CD4-positive, alpha-beta T cell (primary cell): ENCODE measurements at regions not wholly inside any gene's neighbourhood (a gene's known extent, or its start where the extent isn't known, plus 50 kb on each side); places are given as distances from the start of the nearest gene placed in this dataset.
"Not testable (repeated sequence)": the region's sequence is repeated elsewhere in the genome, so short reads cannot be mapped to it uniquely, and the experiment has no call there.

ENCODE experiments used
- ATAC-seq: fragments of 200-7000 bp; cut with Tn5 transposase; one replicate; pipeline ENCODE4 v1.10.0; 2022; ENCODE audit warnings: mild to moderate bottlenecking; ENCODE audit not compliant: poor library complexity
- CTCF ChIA-PET: fragments of 350-600 bp; sonication (Branson Sonifier 250); formaldehyde crosslinking; loops from one replicate; lab custom pipeline; 2021; ENCODE audit warnings: antibody characterized with exemption, inconsistent platforms; lab: Charles Lee
- POLR2A ChIA-PET: fragments of 350-600 bp; sonication (Branson Sonifier 250); formaldehyde crosslinking; loops from one replicate; lab custom pipeline; 2021; ENCODE audit warnings: antibody characterized with exemption, inconsistent platforms; lab: Charles Lee
- DNase-seq, 14 experiments: peaks; one replicate each; pipeline ENCODE4 v3.0.0-alpha.2; 2013 to 2020; ENCODE audit warnings: mixed read lengths in 2 of 14
- H3K27ac ChIP-seq, 2 donors: one replicate each; pipeline versions ENCODE4 v1.5.1 to v1.7.0; 2013; ENCODE audit warnings: low read length in 2 of 2, low read depth in 1 of 2, mild to moderate bottlenecking in 1 of 2
- H3K27me3 ChIP-seq, 2 experiments: 1 replicate in 1 of 2; 2 replicates in 1 of 2; pipeline versions ENCODE4 v1.6.1 to v1.7.0; 2013; ENCODE audit warnings: low read length in 2 of 2, control low read depth in 1 of 2, mild to moderate bottlenecking in 1 of 2, moderate library complexity in 1 of 2; ENCODE audit not compliant: insufficient read depth in 2 of 2, control insufficient read depth in 1 of 2
- H3K36me3 ChIP-seq: one replicate; pipeline ENCODE4 v1.6.1; 2013; ENCODE audit warnings: low read length, control low read depth; ENCODE audit not compliant: insufficient read depth
- H3K4me1 ChIP-seq: one replicate; pipeline ENCODE4 v1.6.1; 2013; ENCODE audit warnings: low read length, control low read depth; ENCODE audit not compliant: insufficient read depth
- H3K4me3 ChIP-seq: one replicate; pipeline ENCODE4 v1.5.1; 2013; ENCODE audit warnings: mild to moderate bottlenecking, low read length, moderate library complexity
- H3K9me3 ChIP-seq, 2 experiments: 1 replicate in 1 of 2; 2 replicates in 1 of 2; pipeline versions ENCODE4 v1.6.1 to v1.7.0; 2013; ENCODE audit warnings: low read length in 2 of 2, mild to moderate bottlenecking in 2 of 2, control low read depth in 1 of 2, moderate library complexity in 1 of 2; ENCODE audit not compliant: control insufficient read depth in 1 of 2, insufficient read depth in 1 of 2
- H3K27ac Mint-ChIP-seq: one replicate; pipeline ENCODE4 v1.8.0; 2020; ENCODE audit warnings: mixed read lengths
- H3K27me3 Mint-ChIP-seq: one replicate; pipeline ENCODE4 v1.8.0; 2021; ENCODE audit warnings: mixed read lengths
- H3K36me3 Mint-ChIP-seq: one replicate; pipeline ENCODE4 v1.8.0; 2021; ENCODE audit warnings: low read depth, mixed read lengths
- H3K4me1 Mint-ChIP-seq: one replicate; pipeline ENCODE4 v1.8.0; 2021; ENCODE audit warnings: low read depth, mixed read lengths
- H3K4me3 Mint-ChIP-seq: one replicate; pipeline ENCODE4 v1.8.0; 2020; ENCODE audit warnings: mild to moderate bottlenecking, mixed read lengths
- H3K9me3 Mint-ChIP-seq: one replicate; pipeline ENCODE4 v1.8.0; 2020; ENCODE audit warnings: mixed read lengths
- intact Hi-C, 2 experiments: fragments of 100-400 bp; cut with DNase I in 1 of 2; cut with micrococcal nuclease in 1 of 2; formaldehyde crosslinking; loops; one replicate each; pipeline versions ENCODE4 v1.15.1 to v1.9.0; 2023 to 2025; cut with DNase I, micrococcal nuclease
- TF ChIP-seq, protein P1 (sequence below): fragments of 200-600 bp; IDR thresholded peaks from one replicate; pipeline ENCODE4 v1.8.0; 2022; ENCODE audit warnings: antibody characterized with exemption, mild to moderate bottlenecking

DNA sequence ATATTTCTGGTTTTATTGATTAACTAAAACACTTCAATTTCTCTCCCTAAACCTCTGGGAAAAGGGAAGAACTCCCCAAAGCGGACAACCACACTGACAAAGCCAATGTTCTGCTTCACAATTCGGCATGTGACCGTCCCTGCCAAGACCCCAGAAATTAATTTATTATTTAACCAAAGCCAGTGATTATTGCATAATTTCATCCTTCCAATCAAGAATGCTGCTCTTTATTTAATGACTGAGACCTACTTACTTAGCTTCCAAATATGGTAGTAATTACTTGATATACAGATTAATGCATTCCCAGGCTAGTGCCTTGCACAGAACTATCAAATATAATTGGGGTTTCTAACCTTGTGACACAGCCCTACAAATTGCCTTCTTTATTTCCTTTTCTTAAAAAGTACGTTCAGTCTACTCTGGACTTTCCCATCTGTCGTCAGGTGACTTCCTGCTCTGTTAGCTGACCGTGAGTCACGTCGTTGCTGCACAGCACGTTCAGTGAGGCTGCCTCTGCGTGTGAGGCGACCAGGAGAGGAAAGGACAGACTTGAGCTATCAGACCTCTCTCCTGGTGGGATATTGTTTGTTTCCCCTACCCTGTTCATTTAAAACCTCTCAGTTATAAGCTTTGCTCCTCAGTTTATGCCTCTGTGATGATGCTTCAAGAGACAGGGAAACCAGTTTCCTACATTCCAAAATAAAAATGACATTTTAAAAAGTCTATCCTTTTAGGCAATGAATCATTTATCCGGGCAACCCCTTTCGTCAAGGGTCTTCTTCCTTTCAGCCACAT lies 55.7 kb upstream of the TNFAIP3 start:
- DNase-seq (peak; percentile 55 to 97 (median 68)), ATAC-seq (peak; percentile 95)
- Histone ChIP-seq H3K27ac (peak overlapping the region; percentile 62 to 83), H3K9me3 (no peaks in the 10 kb centered on the region), H3K27me3 (no peaks in the 10 kb centered on the region), H3K36me3 (no peaks in the 10 kb centered on the region), H3K4me1 (peaks cover 26% of the 10 kb centered on the region), H3K4me3 (peak overlapping the region; percentile 5)
- Mint-ChIP-seq H3K9me3 (no peaks in the 10 kb centered on the region), H3K4me1 (peaks cover 49% of the 10 kb centered on the region), H3K4me3 (peak overlapping the region; percentile 78), H3K27ac (peak overlapping the region; percentile 74), H3K36me3 (no peaks in the 10 kb centered on the region), H3K27me3 (no peaks in the 10 kb centered on the region)
- intact Hi-C loops: loop anchor here in 1 of 2 experiments (1.0 kb wide), 1 partner anchor 8 kb away; no protein-coding TSS in a partner anchor
- ChIA-PET CTCF (interaction anchor here (1.1 to 5.8 kb wide), 3 partner anchors 12 to 56 kb away, joined by 6 to 42 read pairs (median 11); partner anchors contain the start of gene TNFAIP3), POLR2A (interaction anchor here (0.6 to 2.2 kb wide), 15 partner anchors 9 to 1561 kb away, joined by 3 to 25 read pairs (median 4); partner anchors contain the start of genes BCLAF1 and TNFAIP3)
- TF ChIP-seq, protein P1, sequence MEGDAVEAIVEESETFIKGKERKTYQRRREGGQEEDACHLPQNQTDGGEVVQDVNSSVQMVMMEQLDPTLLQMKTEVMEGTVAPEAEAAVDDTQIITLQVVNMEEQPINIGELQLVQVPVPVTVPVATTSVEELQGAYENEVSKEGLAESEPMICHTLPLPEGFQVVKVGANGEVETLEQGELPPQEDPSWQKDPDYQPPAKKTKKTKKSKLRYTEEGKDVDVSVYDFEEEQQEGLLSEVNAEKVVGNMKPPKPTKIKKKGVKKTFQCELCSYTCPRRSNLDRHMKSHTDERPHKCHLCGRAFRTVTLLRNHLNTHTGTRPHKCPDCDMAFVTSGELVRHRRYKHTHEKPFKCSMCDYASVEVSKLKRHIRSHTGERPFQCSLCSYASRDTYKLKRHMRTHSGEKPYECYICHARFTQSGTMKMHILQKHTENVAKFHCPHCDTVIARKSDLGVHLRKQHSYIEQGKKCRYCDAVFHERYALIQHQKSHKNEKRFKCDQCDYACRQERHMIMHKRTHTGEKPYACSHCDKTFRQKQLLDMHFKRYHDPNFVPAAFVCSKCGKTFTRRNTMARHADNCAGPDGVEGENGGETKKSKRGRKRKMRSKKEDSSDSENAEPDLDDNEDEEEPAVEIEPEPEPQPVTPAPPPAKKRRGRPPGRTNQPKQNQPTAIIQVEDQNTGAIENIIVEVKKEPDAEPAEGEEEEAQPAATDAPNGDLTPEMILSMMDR: no peak

DNA sequence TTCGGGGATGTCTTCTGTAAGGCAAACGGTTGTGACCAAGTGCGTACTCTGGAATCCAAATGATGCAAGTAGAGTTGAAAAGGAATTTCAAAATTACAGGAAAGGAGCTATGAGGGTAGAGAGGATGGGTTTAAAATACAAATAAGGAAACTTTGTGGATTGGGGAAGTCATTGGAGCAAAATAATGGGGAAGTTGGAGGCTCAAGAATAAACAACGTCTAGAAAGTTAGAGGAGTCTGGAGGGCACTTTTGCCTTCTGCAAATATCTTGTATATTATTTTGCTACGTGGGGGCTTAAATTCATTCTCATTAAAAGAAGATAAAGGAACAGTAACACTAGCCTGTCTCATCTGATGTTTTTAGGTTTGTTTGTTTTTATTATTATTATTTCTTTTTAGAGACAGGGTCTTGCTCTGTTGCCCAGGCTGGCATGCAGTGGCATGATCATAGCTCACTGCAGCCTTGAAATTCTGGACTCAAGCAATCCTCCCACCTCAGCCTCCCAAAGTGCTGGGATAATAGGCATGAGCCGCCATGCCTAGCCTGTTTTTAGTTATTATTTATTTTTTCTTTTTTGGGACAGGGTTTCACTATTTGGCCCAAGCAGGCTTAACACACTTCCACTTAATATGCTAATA lies 55.0 kb upstream of the TNFAIP3 start:
- H3K4me3 ChIP-seq: peak overlapping the region; percentile 5
- peaks cover 55% of the 10 kb centered on the region for H3K4me1 Mint-ChIP-seq
- no peaks in the 10 kb centered on the region for H3K9me3 ChIP-seq
- DNase-seq (no peak), ATAC-seq (no peak)
- no peaks in the 10 kb centered on the region for H3K27me3 Mint-ChIP-seq
- H3K36me3 ChIP-seq: no peaks in the 10 kb centered on the region
- no peaks in the 10 kb centered on the region for H3K36me3 Mint-ChIP-seq
- intact Hi-C loops: loop anchor here in 1 of 2 experiments (1.0 kb wide), 1 partner anchor 7 kb away; no protein-coding TSS in a partner anchor
- H3K4me1 ChIP-seq: peaks cover 26% of the 10 kb centered on the region
- ChIA-PET CTCF (interaction anchor here (1.1 to 5.8 kb wide), 3 partner anchors 11 to 55 kb away, joined by 6 to 42 read pairs (median 11); partner anchors contain the start of gene TNFAIP3), POLR2A (interaction anchor here (0.7 to 2.2 kb wide), 13 partner anchors 9 to 1523 kb away, joined by 3 to 25 read pairs (median 5); partner anchors contain the start of genes BCLAF1 and TNFAIP3)
- H3K4me3 Mint-ChIP-seq: peak overlapping the region; percentile 78
- TF ChIP-seq, protein P1: no peak
- no peaks in the 10 kb centered on the region for H3K27me3 ChIP-seq
- peak overlapping the region; percentile 74 for H3K27ac Mint-ChIP-seq
- H3K27ac ChIP-seq: peak overlapping the region; percentile 62 to 83
- H3K9me3 Mint-ChIP-seq: no peaks in the 10 kb centered on the region

DNA sequence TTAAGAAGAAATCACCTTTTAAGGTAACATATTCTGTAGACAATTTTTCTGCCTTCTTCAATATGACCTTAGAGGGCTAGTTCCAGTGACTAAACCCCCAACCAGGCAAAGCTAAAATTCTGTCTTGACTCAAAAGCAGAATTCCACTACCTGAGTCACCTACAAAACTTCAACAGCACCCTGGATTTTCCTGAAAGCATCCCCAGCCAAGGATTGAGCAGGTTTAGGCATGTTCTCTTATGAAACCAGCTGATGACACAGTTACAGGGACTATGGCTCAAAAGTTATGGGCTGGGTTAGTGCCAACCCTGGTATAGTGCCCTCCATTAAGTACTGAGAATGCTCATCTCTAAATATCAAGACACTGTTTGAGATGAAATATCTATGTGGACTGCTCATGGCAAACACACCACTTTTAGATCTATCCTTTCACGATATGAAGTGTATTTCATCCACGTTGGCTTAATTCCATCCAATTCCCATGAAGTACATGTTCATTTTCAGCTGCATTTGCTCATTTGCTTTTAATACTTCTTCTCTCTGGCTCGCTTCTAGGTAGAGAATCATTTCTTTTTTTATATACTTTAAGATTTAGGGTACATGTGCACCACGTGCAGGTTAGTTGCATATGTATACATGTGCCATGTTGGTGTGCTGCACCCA lies 53.6 kb upstream of the TNFAIP3 start:
- Mint-ChIP-seq H3K4me1 (peaks cover 64% of the 10 kb centered on the region), H3K27me3 (no peaks in the 10 kb centered on the region), H3K9me3 (no peaks in the 10 kb centered on the region), H3K27ac (peak overlapping the region; percentile 25), H3K36me3 (no peaks in the 10 kb centered on the region), H3K4me3 (no peak overlapping the region)
- H3K27ac ChIP-seq: no peak overlapping the region
- ChIA-PET CTCF (interaction anchor here (1.1 to 5.8 kb wide), 3 partner anchors 14 to 53 kb away, joined by 4 to 42 read pairs (median 4); partner anchors contain the start of gene TNFAIP3), POLR2A (interaction anchor here (1.0 to 1.6 kb wide), 3 partner anchors 14 to 97 kb away, joined by 3 to 5 read pairs (median 3); no protein-coding TSS in a partner anchor)
- DNase-seq: peak in 2 of 14 experiments; percentile 32 to 38
- no peak overlapping the region for H3K4me3 ChIP-seq
- TF ChIP-seq, protein P1: no peak
- no peaks in the 10 kb centered on the region for H3K9me3 ChIP-seq
- H3K36me3 ChIP-seq: no peaks in the 10 kb centered on the region
- H3K4me1 ChIP-seq: peaks cover 29% of the 10 kb centered on the region
- H3K27me3 ChIP-seq: no peaks in the 10 kb centered on the region
- intact Hi-C loops: no loop called here
- no peak for ATAC-seq

DNA sequence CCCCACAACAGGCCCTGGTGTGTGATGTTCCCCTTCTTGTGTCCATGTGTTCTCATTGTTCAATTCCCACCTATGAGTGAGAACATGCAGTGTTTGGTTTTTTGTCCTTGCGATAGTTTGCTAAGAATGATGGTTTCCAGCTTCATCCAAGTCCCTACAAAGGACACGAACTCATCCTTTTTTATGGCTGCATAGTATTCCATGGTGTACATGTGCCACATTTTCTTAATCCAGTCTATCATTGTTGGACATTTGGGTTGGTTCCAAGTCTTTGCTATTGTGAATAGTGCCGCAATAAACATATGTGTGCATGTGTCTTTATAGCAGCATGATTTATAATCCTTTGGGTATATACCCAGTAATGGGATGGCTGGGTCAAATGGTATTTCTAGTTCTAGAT lies 53.0 kb upstream of the TNFAIP3 start:
- H3K36me3 Mint-ChIP-seq, H3K36me3 ChIP-seq, H3K4me3 Mint-ChIP-seq, H3K9me3 ChIP-seq, intact Hi-C loops, H3K4me3 ChIP-seq, H3K9me3 Mint-ChIP-seq, H3K27ac Mint-ChIP-seq, H3K27me3 Mint-ChIP-seq, H3K27ac ChIP-seq, ATAC-seq, DNase-seq, H3K27me3 ChIP-seq: not testable (repeated sequence)
- ChIA-PET CTCF (interaction anchor here (1.1 to 5.8 kb wide), 3 partner anchors 15 to 53 kb away, joined by 4 to 42 read pairs (median 4); partner anchors contain the start of gene TNFAIP3), POLR2A (interaction anchor here (1.6 kb wide), 1 partner anchor 14 kb away, joined by 5 read pairs; no protein-coding TSS in a partner anchor)
- peaks cover 68% of the 10 kb centered on the region for H3K4me1 Mint-ChIP-seq
- peaks cover 29% of the 10 kb centered on the region for H3K4me1 ChIP-seq
